ENCODE measurements at regions not wholly inside any gene's neighbourhood (a gene's known extent, or its start where the extent isn't known, plus 50 kb on each side); places are given as distances from the start of the nearest gene placed in this dataset.

GRCh38 chr18:55706898-55707297, 118.9 kb upstream of the TCF4 start:
- no peaks in the 10 kb centered on the region for H3K27me3 ChIP-seq (ENCODE audit: insufficient read depth, low read depth, severe bottlenecking)
- no peak for DNase-seq
- no peak overlapping the region for H3K4me3 ChIP-seq (ENCODE audit: low read depth, low read length)
- no peaks in the 10 kb centered on the region for H3K36me3 ChIP-seq
- no peak overlapping the region for H3K27ac ChIP-seq
- H3K9me3 ChIP-seq (ENCODE audit: severe bottlenecking): no peaks in the 10 kb centered on the region
- no peak for TF ChIP-seq CTCF (IDR thresholded peaks at IDR 0.05; ENCODE audit: low read depth, low read length)

GRCh38 chr18:55699233-55699765, 111.3 kb upstream of the TCF4 start:
- no peak for DNase-seq

GRCh38 chr18:55696811-55697210, 108.8 kb upstream of the TCF4 start:
- Histone ChIP-seq H3K9me3 (ENCODE audit: severe bottlenecking) (no peaks in the 10 kb centered on the region), H3K27me3 (ENCODE audit: insufficient read depth, low read depth, severe bottlenecking) (no peaks in the 10 kb centered on the region), H3K36me3 (no peaks in the 10 kb centered on the region), H3K27ac (no peak overlapping the region), H3K4me3 (ENCODE audit: low read depth, low read length) (no peak overlapping the region)
- DNase-seq: no peak
- TF ChIP-seq CTCF (IDR thresholded peaks at IDR 0.05; ENCODE audit: low read depth, low read length): no peak

More at GRCh38 chr18:55699233-55699765, 111.3 kb upstream of the TCF4 start:
- Histone ChIP-seq H3K27ac (no peak overlapping the region), H3K36me3 (no peaks in the 10 kb centered on the region), H3K4me3 (ENCODE audit: low read depth, low read length) (no peak overlapping the region), H3K27me3 (ENCODE audit: insufficient read depth, low read depth, severe bottlenecking) (no peaks in the 10 kb centered on the region), H3K9me3 (ENCODE audit: severe bottlenecking) (no peaks in the 10 kb centered on the region)
- no peak for TF ChIP-seq CTCF (IDR thresholded peaks at IDR 0.05; ENCODE audit: low read depth, low read length)

- no peaks in the 10 kb centered on the region for H3K27me3 ChIP-seq (ENCODE audit: insufficient read depth, low read depth, severe bottlenecking)
- no peak overlapping the region for H3K4me3 ChIP-seq (ENCODE audit: low read depth, low read length)
- H3K27ac ChIP-seq: no peak overlapping the region
- no peaks in the 10 kb centered on the region for H3K36me3 ChIP-seq
- H3K9me3 ChIP-seq (ENCODE audit: severe bottlenecking): no peaks in the 10 kb centered on the region
- DNase-seq: no peak
- no peak for TF ChIP-seq CTCF (IDR thresholded peaks at IDR 0.05; ENCODE audit: low read depth, low read length)
Measured at GRCh38 chr18:55695091-55695490, 107.1 kb upstream of the TCF4 start.

GRCh38 chr18:55694291-55694690, 106.3 kb upstream of the TCF4 start:
- DNase-seq: no peak
- no peak for TF ChIP-seq CTCF (IDR thresholded peaks at IDR 0.05; ENCODE audit: low read depth, low read length)
- no peaks in the 10 kb centered on the region for H3K9me3 ChIP-seq (ENCODE audit: severe bottlenecking)
- no peaks in the 10 kb centered on the region for H3K36me3 ChIP-seq
- no peaks in the 10 kb centered on the region for H3K27me3 ChIP-seq (ENCODE audit: insufficient read depth, low read depth, severe bottlenecking)
- H3K4me3 ChIP-seq (ENCODE audit: low read depth, low read length): no peak overlapping the region
- H3K27ac ChIP-seq: no peak overlapping the region

GRCh38 chr18:55688030-55688429, 100.0 kb upstream of the TCF4 start:
- H3K27me3 ChIP-seq (ENCODE audit: insufficient read depth, low read depth, severe bottlenecking): no peaks in the 10 kb centered on the region
- TF ChIP-seq CTCF (IDR thresholded peaks at IDR 0.05; ENCODE audit: low read depth, low read length): no peak
- no peak for DNase-seq
- no peak overlapping the region for H3K27ac ChIP-seq
- H3K4me3 ChIP-seq (ENCODE audit: low read depth, low read length): no peak overlapping the region
- H3K36me3 ChIP-seq: no peaks in the 10 kb centered on the region
- no peaks in the 10 kb centered on the region for H3K9me3 ChIP-seq (ENCODE audit: severe bottlenecking)
